Caco-2 (cell line): ENCODE measurements at regions not wholly inside any gene's neighbourhood (a gene's known extent, or its start where the extent isn't known, plus 50 kb on each side); places are given as distances from the start of the nearest gene placed in this dataset.

ENCODE experiments used
- BruUV-seq: library from RNA; stranded (reverse); fragments of 400-500 nt; replicated peaks from 2 replicates; lab custom pipeline; 2021; lab: Mats Ljungman, UMichigan
- CTCF ChIA-PET: fragments of 300-600 bp; sonication (Branson Sonifier 250); formaldehyde crosslinking; loops from one replicate; lab custom pipeline; 2022; ENCODE audit warnings: antibody characterized with exemption; lab: Charles Lee
- POLR2A ChIA-PET: fragments of 300-600 bp; sonication (Branson Sonifier 250); formaldehyde crosslinking; loops from one replicate; lab custom pipeline; 2022; ENCODE audit warnings: antibody characterized with exemption; lab: Charles Lee
- DNase-seq, 2 experiments: peaks; one replicate each; pipeline versions ENCODE4 v3.0.0 to v3.0.0-alpha.2; 2020 to 2022
- H3K27me3 ChIP-seq: replicated peaks from 2 replicates; pipeline ENCODE4 v1.6.0; 2011; ENCODE audit warnings: low read length; ENCODE audit not compliant: control insufficient read depth, insufficient read depth
- H3K36me3 ChIP-seq: 2 replicates; pipeline ENCODE4 v1.5.1; 2011; ENCODE audit warnings: low read length; ENCODE audit not compliant: control insufficient read depth, insufficient read depth
- H3K4me1 ChIP-seq: fragments of 250-450 bp; sonication (Bioruptor Pico); 2 replicates; pipeline ENCODE4 v1.5.1; 2020; ENCODE audit warnings: mild to moderate bottlenecking
- H3K4me3 ChIP-seq: 2 replicates; pipeline ENCODE4 v1.5.1; 2011; ENCODE audit warnings: low read depth, mild to moderate bottlenecking, control low read depth, low read length
- H3K9me3 ChIP-seq: fragments of 250-450 bp; sonication (Bioruptor Pico); 2 replicates; pipeline ENCODE4 v1.5.1; 2020; ENCODE audit warnings: mild to moderate bottlenecking, moderate library complexity
- H3K27ac Mint-ChIP-seq: one replicate; pipeline ENCODE4 v1.8.0; 2022; ENCODE audit warnings: mixed read lengths; ENCODE audit not compliant: unreplicated experiment
- H3K27me3 Mint-ChIP-seq: one replicate; pipeline ENCODE4 v1.8.0; 2022; ENCODE audit warnings: mixed read lengths; ENCODE audit not compliant: insufficient read depth, unreplicated experiment
- H3K36me3 Mint-ChIP-seq: one replicate; pipeline ENCODE4 v1.8.0; 2022; ENCODE audit warnings: mild to moderate bottlenecking, mixed read lengths; ENCODE audit not compliant: insufficient read depth, unreplicated experiment
- H3K4me1 Mint-ChIP-seq: one replicate; pipeline ENCODE4 v1.8.0; 2022; ENCODE audit warnings: low read depth, mixed read lengths; ENCODE audit not compliant: unreplicated experiment
- H3K4me3 Mint-ChIP-seq: one replicate; pipeline ENCODE4 v1.8.0; 2022; ENCODE audit warnings: mild to moderate bottlenecking, moderate library complexity, mixed read lengths; ENCODE audit not compliant: unreplicated experiment
- H3K9me3 Mint-ChIP-seq: one replicate; pipeline ENCODE4 v1.8.0; 2022; ENCODE audit warnings: mixed read lengths; ENCODE audit not compliant: unreplicated experiment
- intact Hi-C: fragments of 100-400 bp; cut with micrococcal nuclease; formaldehyde crosslinking; loops from one replicate; pipeline ENCODE4 v1.10.0; 2022; ENCODE audit not compliant: unreplicated experiment
- TF ChIP-seq, protein P1 (sequence below), 2 experiments: fragments of 200-600 bp in 1 of 2; IDR thresholded peaks; 1 replicate in 1 of 2; 2 replicates in 1 of 2; pipeline versions ENCODE4 v1.5.1 to v1.8.0; 2011 to 2022; ENCODE audit warnings: antibody characterized with exemption in 1 of 2, control low read depth in 1 of 2, inconsistent platforms in 1 of 2, low read depth in 1 of 2, low read length in 1 of 2, mild to moderate bottlenecking in 1 of 2, moderate library complexity in 1 of 2; ENCODE audit not compliant: insufficient read depth in 1 of 2, severe bottlenecking in 1 of 2, unreplicated experiment in 1 of 2

DNA sequence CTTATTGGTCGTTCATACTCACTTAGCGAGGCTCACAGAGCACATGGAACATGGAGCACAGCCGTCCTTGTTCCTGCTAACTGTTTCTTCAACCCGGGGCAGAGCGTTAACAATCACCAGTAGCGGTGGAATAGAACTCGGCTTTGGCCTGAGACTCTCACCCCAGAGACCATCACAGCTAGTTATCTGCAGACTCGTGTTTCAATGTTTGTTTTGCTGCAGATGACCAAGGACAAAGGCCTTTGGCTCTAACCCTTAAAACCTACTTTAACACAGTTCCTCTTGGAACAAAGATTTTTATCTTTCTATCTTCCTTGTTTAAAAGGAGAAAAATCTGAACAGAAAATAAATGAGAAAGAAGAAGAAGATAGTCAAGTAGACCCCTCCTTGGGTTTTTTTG, 320.2 kb upstream of the UBE2E3 start:
- Mint-ChIP-seq H3K36me3 (no peaks in the 10 kb centered on the region), H3K27ac (no peak overlapping the region), H3K4me1 (no peaks in the 10 kb centered on the region), H3K27me3 (peaks cover 5% of the 10 kb centered on the region), H3K9me3 (no peaks in the 10 kb centered on the region), H3K4me3 (no peak overlapping the region)
- DNase-seq, result no peak
- Histone ChIP-seq H3K36me3 (no peaks in the 10 kb centered on the region), H3K4me1 (no peaks in the 10 kb centered on the region; the same call in 1 of the 2 replicates), H3K27me3 (no peaks in the 10 kb centered on the region), H3K4me3 (no peak overlapping the region), H3K9me3 (no peaks in the 10 kb centered on the region)
- intact Hi-C loops, result no loop called here
- TF ChIP-seq, protein P1, sequence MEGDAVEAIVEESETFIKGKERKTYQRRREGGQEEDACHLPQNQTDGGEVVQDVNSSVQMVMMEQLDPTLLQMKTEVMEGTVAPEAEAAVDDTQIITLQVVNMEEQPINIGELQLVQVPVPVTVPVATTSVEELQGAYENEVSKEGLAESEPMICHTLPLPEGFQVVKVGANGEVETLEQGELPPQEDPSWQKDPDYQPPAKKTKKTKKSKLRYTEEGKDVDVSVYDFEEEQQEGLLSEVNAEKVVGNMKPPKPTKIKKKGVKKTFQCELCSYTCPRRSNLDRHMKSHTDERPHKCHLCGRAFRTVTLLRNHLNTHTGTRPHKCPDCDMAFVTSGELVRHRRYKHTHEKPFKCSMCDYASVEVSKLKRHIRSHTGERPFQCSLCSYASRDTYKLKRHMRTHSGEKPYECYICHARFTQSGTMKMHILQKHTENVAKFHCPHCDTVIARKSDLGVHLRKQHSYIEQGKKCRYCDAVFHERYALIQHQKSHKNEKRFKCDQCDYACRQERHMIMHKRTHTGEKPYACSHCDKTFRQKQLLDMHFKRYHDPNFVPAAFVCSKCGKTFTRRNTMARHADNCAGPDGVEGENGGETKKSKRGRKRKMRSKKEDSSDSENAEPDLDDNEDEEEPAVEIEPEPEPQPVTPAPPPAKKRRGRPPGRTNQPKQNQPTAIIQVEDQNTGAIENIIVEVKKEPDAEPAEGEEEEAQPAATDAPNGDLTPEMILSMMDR (IDR thresholded peaks at IDR 0.05; ENCODE audit: insufficient read depth in 1 of 2, low read depth in 1 of 2, low read length in 1 of 2, severe bottlenecking in 1 of 2, unreplicated experiment in 1 of 2), result no peak
- BruUV-seq, result no TSS peak
- CTCF ChIA-PET, result no interaction called here
- POLR2A ChIA-PET, result no interaction called here

GRCh38 chr2:180657054-180657453, 323.4 kb upstream of the UBE2E3 start:
- ChIA-PET CTCF (no interaction called here), POLR2A (no interaction called here)
- Mint-ChIP-seq H3K4me3 (no peak overlapping the region), H3K27ac (no peak overlapping the region), H3K27me3 (peaks cover 3% of the 10 kb centered on the region), H3K9me3 (no peaks in the 10 kb centered on the region), H3K4me1 (no peaks in the 10 kb centered on the region), H3K36me3 (no peaks in the 10 kb centered on the region)
- H3K9me3 ChIP-seq, result no peaks in the 10 kb centered on the region
- no peaks in the 10 kb centered on the region for H3K27me3 ChIP-seq
- intact Hi-C loops, result no loop called here
- H3K4me1 ChIP-seq, result no peaks in the 10 kb centered on the region; the same call in 1 of the 2 replicates
- DNase-seq, result no peak
- no peaks in the 10 kb centered on the region for H3K36me3 ChIP-seq
- H3K4me3 ChIP-seq, result no peak overlapping the region
- TF ChIP-seq, protein P1 (IDR thresholded peaks at IDR 0.05; ENCODE audit: insufficient read depth in 1 of 2, low read depth in 1 of 2, low read length in 1 of 2, severe bottlenecking in 1 of 2, unreplicated experiment in 1 of 2), result no peak
- BruUV-seq, result no TSS peak

GRCh38 chr2:180656455-180656847, 324.0 kb upstream of the UBE2E3 start:
- H3K4me3 Mint-ChIP-seq, result no peak overlapping the region
- peaks cover 3% of the 10 kb centered on the region for H3K27me3 Mint-ChIP-seq
- ChIA-PET POLR2A (no interaction called here), CTCF (no interaction called here)
- DNase-seq, result no peak
- no peak overlapping the region for H3K27ac Mint-ChIP-seq
- H3K4me3 ChIP-seq, result no peak overlapping the region
- no peaks in the 10 kb centered on the region for H3K27me3 ChIP-seq
- no peaks in the 10 kb centered on the region for H3K9me3 Mint-ChIP-seq
- no peaks in the 10 kb centered on the region for H3K4me1 Mint-ChIP-seq
- TF ChIP-seq, protein P1 (IDR thresholded peaks at IDR 0.05; ENCODE audit: insufficient read depth in 1 of 2, low read depth in 1 of 2, low read length in 1 of 2, severe bottlenecking in 1 of 2, unreplicated experiment in 1 of 2), result no peak
- no peaks in the 10 kb centered on the region for H3K36me3 ChIP-seq
- H3K36me3 Mint-ChIP-seq, result no peaks in the 10 kb centered on the region
- no peaks in the 10 kb centered on the region for H3K9me3 ChIP-seq
- H3K4me1 ChIP-seq, result no peaks in the 10 kb centered on the region; the same call in 1 of the 2 replicates
- BruUV-seq, result no TSS peak
- intact Hi-C loops, result no loop called here
